Lower leg skin (tissue), 3 donors: ENCODE measurements at regions not wholly inside any gene's neighbourhood (a gene's known extent, or its start where the extent isn't known, plus 50 kb on each side); places are given as distances from the start of the nearest gene placed in this dataset.

Source experiments
- POLR2A ChIP-seq, 2 donors: fragments of 450-650 bp; IDR thresholded peaks; one replicate each; pipeline ENCODE4 v1.6.1; 2016 to 2017; ENCODE audit warnings: antibody characterized with exemption in 2 of 2, mild to moderate bottlenecking in 1 of 2, moderate library complexity in 1 of 2
- TF ChIP-seq, protein P1 (sequence below), 3 donors: fragments of 450-650 bp; IDR thresholded peaks; one replicate each; pipeline ENCODE4 v1.5.1; 2016; ENCODE audit warnings: antibody characterized with exemption in 3 of 3, mild to moderate bottlenecking in 3 of 3, moderate library complexity in 2 of 3

DNA sequence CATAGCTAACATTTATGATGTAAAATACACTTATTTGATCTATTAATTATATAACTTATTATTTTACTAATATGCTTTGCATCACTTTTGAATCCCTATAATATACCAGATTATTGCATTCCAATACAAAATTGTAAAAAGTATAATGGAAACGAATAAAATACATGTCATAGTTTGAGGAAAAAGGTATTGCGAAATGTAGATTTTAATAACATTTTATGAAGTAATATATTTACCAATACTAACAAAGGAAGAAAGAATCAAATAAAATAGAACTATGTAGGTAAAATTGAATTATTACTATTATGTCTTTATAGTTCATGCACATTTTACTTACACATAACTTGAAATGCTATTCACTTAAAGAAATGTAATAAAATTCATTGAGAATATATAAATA lies 1300.2 kb downstream of the ADGRL3 start:
- TF ChIP-seq, protein P1, sequence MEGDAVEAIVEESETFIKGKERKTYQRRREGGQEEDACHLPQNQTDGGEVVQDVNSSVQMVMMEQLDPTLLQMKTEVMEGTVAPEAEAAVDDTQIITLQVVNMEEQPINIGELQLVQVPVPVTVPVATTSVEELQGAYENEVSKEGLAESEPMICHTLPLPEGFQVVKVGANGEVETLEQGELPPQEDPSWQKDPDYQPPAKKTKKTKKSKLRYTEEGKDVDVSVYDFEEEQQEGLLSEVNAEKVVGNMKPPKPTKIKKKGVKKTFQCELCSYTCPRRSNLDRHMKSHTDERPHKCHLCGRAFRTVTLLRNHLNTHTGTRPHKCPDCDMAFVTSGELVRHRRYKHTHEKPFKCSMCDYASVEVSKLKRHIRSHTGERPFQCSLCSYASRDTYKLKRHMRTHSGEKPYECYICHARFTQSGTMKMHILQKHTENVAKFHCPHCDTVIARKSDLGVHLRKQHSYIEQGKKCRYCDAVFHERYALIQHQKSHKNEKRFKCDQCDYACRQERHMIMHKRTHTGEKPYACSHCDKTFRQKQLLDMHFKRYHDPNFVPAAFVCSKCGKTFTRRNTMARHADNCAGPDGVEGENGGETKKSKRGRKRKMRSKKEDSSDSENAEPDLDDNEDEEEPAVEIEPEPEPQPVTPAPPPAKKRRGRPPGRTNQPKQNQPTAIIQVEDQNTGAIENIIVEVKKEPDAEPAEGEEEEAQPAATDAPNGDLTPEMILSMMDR (IDR thresholded peaks at IDR 0.05) = no peak
- no peak for TF ChIP-seq POLR2A (IDR thresholded peaks at IDR 0.05)
